IMR-90 (cell line): ENCODE measurements at regions not wholly inside any gene's neighbourhood (a gene's known extent, or its start where the extent isn't known, plus 50 kb on each side); places are given as distances from the start of the nearest gene placed in this dataset.

ENCODE experiments used
- ATAC-seq: fragments of 200-7000 bp; cut with Tn5 transposase; 2 replicates; pipeline ENCODE4 v1.9.1; 2020; ENCODE audit warnings: low read depth, mild to moderate bottlenecking, moderate library complexity
- BruUV-seq: library from RNA; stranded (reverse); fragments of 400-500 nt; replicated peaks from 2 replicates; lab custom pipeline; 2021; lab: Mats Ljungman, UMichigan
- CTCF ChIA-PET: fragments of 300-600 bp; formaldehyde crosslinking; extraction: SDS; loops from one replicate; lab custom pipeline; 2021; ENCODE audit warnings: antibody characterized with exemption; lab: Yijun Ruan, JAX
- POLR2A ChIA-PET: fragments of 300-600 bp; sonication (Branson Sonifier 250); formaldehyde crosslinking; loops from one replicate; lab custom pipeline; 2022; ENCODE audit warnings: antibody characterized with exemption; ENCODE audit not compliant: unreplicated experiment; lab: Charles Lee
- DNase-seq: peaks from one replicate; pipeline ENCODE4 v3.0.0; 2013
- H2AFZ ChIP-seq: replicated peaks from 2 replicates; pipeline ENCODE3; 2013; ENCODE audit warnings: low read length, mild to moderate bottlenecking; ENCODE audit not compliant: poor library complexity
- H2AK5ac ChIP-seq: 2 replicates; pipeline ENCODE4 v1.6.1; 2013; ENCODE audit warnings: low read depth, low read length, inconsistent platforms
- H2AK9ac ChIP-seq: replicated peaks from 2 replicates; pipeline ENCODE3; 2013; ENCODE audit warnings: mild to moderate bottlenecking, low read depth, low read length, moderate library complexity; ENCODE audit not compliant: poor library complexity
- H2BK120ac ChIP-seq: 2 replicates; pipeline ENCODE4 v1.6.1; 2013; ENCODE audit warnings: low read depth, low read length, inconsistent platforms
- H2BK15ac ChIP-seq: 3 replicates; pipeline ENCODE4 v1.6.1; 2013; ENCODE audit warnings: low read depth, low read length, inconsistent platforms
- H2BK20ac ChIP-seq: 2 replicates; pipeline ENCODE4 v1.6.1; 2013; ENCODE audit warnings: low read depth, mild to moderate bottlenecking, inconsistent platforms, low read length, moderate library complexity
- H2BK5ac ChIP-seq: 2 replicates; pipeline ENCODE4 v1.6.1; 2013; ENCODE audit warnings: mild to moderate bottlenecking, low read depth, low read length, inconsistent platforms; ENCODE audit not compliant: poor library complexity, severe bottlenecking
- H3K14ac ChIP-seq: replicated peaks from 2 replicates; pipeline ENCODE4 v1.6.1; 2013; ENCODE audit warnings: low read depth, low read length, inconsistent platforms
- H3K18ac ChIP-seq: 2 replicates; pipeline ENCODE4 v1.6.1; 2013; ENCODE audit warnings: low read depth, low read length, control low read depth
- H3K23ac ChIP-seq: 2 replicates; pipeline ENCODE4 v1.6.1; 2013; ENCODE audit warnings: low read depth, low read length, inconsistent platforms
- H3K27ac ChIP-seq: 2 replicates; pipeline ENCODE4 v1.5.1; 2013; ENCODE audit warnings: mild to moderate bottlenecking, control low read depth, low read length; ENCODE audit not compliant: insufficient read depth
- H3K27me3 ChIP-seq: 2 replicates; pipeline ENCODE4 v1.6.1; 2013; ENCODE audit warnings: low read length; ENCODE audit not compliant: control insufficient read depth, insufficient read depth
- H3K36me3 ChIP-seq: 2 replicates; pipeline ENCODE4 v1.6.1; 2013; ENCODE audit warnings: low read length, mixed read lengths; ENCODE audit not compliant: control insufficient read depth, insufficient read depth
- H3K4ac ChIP-seq: 2 replicates; pipeline ENCODE4 v1.6.1; 2013; ENCODE audit warnings: low read depth, low read length, inconsistent platforms
- H3K4me1 ChIP-seq: 2 replicates; pipeline ENCODE4 v1.6.1; 2013; ENCODE audit warnings: low read length, mixed read lengths; ENCODE audit not compliant: control insufficient read depth, insufficient read depth
- H3K4me2 ChIP-seq: 2 replicates; pipeline ENCODE4 v1.6.1; 2013; ENCODE audit warnings: low read depth, mild to moderate bottlenecking, control low read depth, low read length, moderate library complexity
- H3K4me3 ChIP-seq: 2 replicates; pipeline ENCODE4 v1.5.1; 2013; ENCODE audit warnings: low read depth, mild to moderate bottlenecking, control low read depth, low read length, moderate library complexity; ENCODE audit not compliant: insufficient read depth
- H3K56ac ChIP-seq: 2 replicates; pipeline ENCODE4 v1.6.1; 2013; ENCODE audit warnings: low read length, inconsistent platforms; ENCODE audit not compliant: insufficient read depth; ENCODE audit errors: extremely low read depth
- H3K79me1 ChIP-seq, 2 experiments: 2 replicates each; pipeline ENCODE4 v1.6.1; 2013; ENCODE audit warnings: low read length in 2 of 2, inconsistent platforms in 1 of 2, low read depth in 1 of 2
- H3K9ac ChIP-seq: 2 replicates; pipeline ENCODE4 v1.6.1; 2013; ENCODE audit warnings: low read depth, low read length, control low read depth
- H3K9me1 ChIP-seq: 2 replicates; pipeline ENCODE4 v1.6.1; 2013; ENCODE audit warnings: low read length, inconsistent platforms; ENCODE audit not compliant: insufficient read depth
- H3K9me3 ChIP-seq: 2 replicates; pipeline ENCODE4 v1.6.1; 2013; ENCODE audit warnings: low read length; ENCODE audit not compliant: control insufficient read depth, insufficient read depth
- H4K20me1 ChIP-seq: 2 replicates; pipeline ENCODE4 v1.6.1; 2013; ENCODE audit warnings: low read length, inconsistent platforms; ENCODE audit not compliant: insufficient read depth
- H4K5ac ChIP-seq: 2 replicates; pipeline ENCODE4 v1.6.1; 2013; ENCODE audit warnings: mild to moderate bottlenecking, low read depth, low read length, control low read depth
- H4K8ac ChIP-seq, 2 experiments: 2 replicates each; pipeline ENCODE4 v1.6.1; 2013; ENCODE audit warnings: low read depth in 2 of 2, low read length in 2 of 2, control low read depth in 1 of 2, inconsistent platforms in 1 of 2
- H4K91ac ChIP-seq: 2 replicates; pipeline ENCODE4 v1.6.1; 2013; ENCODE audit warnings: low read depth, low read length, inconsistent platforms; ENCODE audit not compliant: insufficient read depth
- BHLHE40 ChIP-seq: fragments of 150-350 bp; IDR thresholded peaks from 2 replicates; pipeline ENCODE4 v1.6.1; 2016; ENCODE audit warnings: mild to moderate bottlenecking, low read depth, low read length
- CEBPB ChIP-seq: IDR thresholded peaks from 2 replicates; pipeline ENCODE4 v1.6.1; 2012; ENCODE audit warnings: low read depth, low read length, improper control_type of control experiment
- CHD1 ChIP-seq: IDR thresholded peaks from 2 replicates; pipeline ENCODE4 v1.6.1; 2012; ENCODE audit warnings: low read depth, low read length, improper control_type of control experiment
- CTCF ChIP-seq: conservative IDR thresholded peaks from 2 replicates; pipeline ENCODE4 v1.5.1; 2012; ENCODE audit warnings: mild to moderate bottlenecking, low read depth, low read length, improper control_type of control experiment
- FOS ChIP-seq: fragments of 150-350 bp; IDR thresholded peaks from 2 replicates; pipeline ENCODE4 v1.6.1; 2016; ENCODE audit warnings: low read depth, low read length
- MAFK ChIP-seq: IDR thresholded peaks from 2 replicates; pipeline ENCODE4 v1.6.1; 2012; ENCODE audit warnings: low read depth, low read length, improper control_type of control experiment
- MAZ ChIP-seq: IDR thresholded peaks from 2 replicates; pipeline ENCODE4 v1.6.1; 2012; ENCODE audit warnings: low read depth, mild to moderate bottlenecking, low read length, improper control_type of control experiment, moderate library complexity, borderline replicate concordance
- MXI1 ChIP-seq: IDR thresholded peaks from 2 replicates; pipeline ENCODE4 v1.6.1; 2012; ENCODE audit warnings: low read depth, mild to moderate bottlenecking, low read length, moderate library complexity, borderline replicate concordance
- NFE2L2 ChIP-seq: fragments of 150-350 bp; IDR thresholded peaks from 2 replicates; pipeline ENCODE4 v1.6.1; 2016; ENCODE audit warnings: low read depth, mild to moderate bottlenecking, low read length
- POLR2A ChIP-seq: IDR thresholded peaks from 2 replicates; pipeline ENCODE4 v1.6.1; 2012; ENCODE audit warnings: mild to moderate bottlenecking, low read depth, low read length
- RAD21 ChIP-seq: IDR thresholded peaks from 2 replicates; pipeline ENCODE4 v1.6.1; 2012; ENCODE audit warnings: low read length, improper control_type of control experiment
- RCOR1 ChIP-seq: IDR thresholded peaks from 2 replicates; pipeline ENCODE4 v1.6.1; 2012; ENCODE audit warnings: mild to moderate bottlenecking, low read length, improper control_type of control experiment; ENCODE audit not compliant: insufficient replicate concordance
- RFX5 ChIP-seq: IDR thresholded peaks from 2 replicates; pipeline ENCODE4 v1.8.0; 2012; ENCODE audit warnings: low read depth, mild to moderate bottlenecking, low read length, moderate library complexity
- SMC3 ChIP-seq: fragments of 150-350 bp; IDR thresholded peaks from 2 replicates; pipeline ENCODE4 v1.6.1; 2016; ENCODE audit warnings: low read depth, mild to moderate bottlenecking, antibody characterized with exemption, low read length, moderate library complexity
- WGBS, 2 experiments: methylation state at CpG; one replicate each; pipeline versions ENCODE4 v1.1.5 to v1.1.7; 2013; ENCODE audit warnings: missing lambda C conversion rate in 2 of 2; ENCODE audit not compliant: insufficient read length in 1 of 2; ENCODE audit errors: extremely low coverage in 2 of 2; 5-methylcytosine and 5-hydroxymethylcytosine counted together
- dilution Hi-C: fragments of 300-500 bp; cut with HindIII; formaldehyde crosslinking; loops from one replicate; pipeline ENCODE4 v1.14.3; 2018; ENCODE audit warnings: low sequenced_read_pairs; ENCODE audit not compliant: unreplicated experiment
- in situ Hi-C: fragments of 300-500 bp; cut with MboI; formaldehyde crosslinking; loops from 3 replicates; pipeline ENCODE4 v1.14.3; 2019; ENCODE audit warnings: low sequenced_read_pairs, inconsistent platforms, mixed read lengths
- intact Hi-C: fragments of 100-400 bp; cut with micrococcal nuclease; formaldehyde crosslinking; loops from 2 replicates; pipeline ENCODE4 v1.10.0; 2022
- TF ChIP-seq, protein P1 (sequence below): fragments of 150-350 bp; IDR thresholded peaks from 2 replicates; pipeline ENCODE4 v1.6.1; 2017; ENCODE audit warnings: mild to moderate bottlenecking, antibody characterized with exemption, low read length, low read depth
- TF ChIP-seq, protein P2 (sequence below): fragments of 150-350 bp; IDR thresholded peaks from 2 replicates; pipeline ENCODE4 v1.6.1; 2016; ENCODE audit warnings: low read depth, mild to moderate bottlenecking, low read length, moderate library complexity, borderline replicate concordance

- H3K9me3 ChIP-seq = no peaks in the 10 kb centered on the region; the same call in 1 of the 2 replicates
- DNase-seq (no peak), ATAC-seq (no peak)
- no CpG with 5 or more reads among the region's 1 CpG for WGBS, 2 experiments
- H3K4me2 ChIP-seq = no peak overlapping the region
- dilution Hi-C loops (no loop called here), intact Hi-C loops (no loop called here), in situ Hi-C loops (no loop called here)
- no peak overlapping the region for H3K27ac ChIP-seq
- ChIA-PET CTCF (no interaction called here), POLR2A (no interaction called here)
- H3K79me1 ChIP-seq = no peaks in the 10 kb centered on the region
- H3K4me1 ChIP-seq = no peaks in the 10 kb centered on the region
- no peaks in the 10 kb centered on the region for H3K9me1 ChIP-seq
- no peak for TF ChIP-seq CTCF
- TF ChIP-seq MXI1 = no peak
- TF ChIP-seq NFE2L2 = no peak
- TF ChIP-seq SMC3 = no peak
- no peak for TF ChIP-seq RFX5
- no peak for TF ChIP-seq RCOR1
- TF ChIP-seq FOS = no peak
- TF ChIP-seq BHLHE40 = no peak
- no peak for TF ChIP-seq MAFK
- no peak for TF ChIP-seq CHD1
- TF ChIP-seq, protein P1, sequence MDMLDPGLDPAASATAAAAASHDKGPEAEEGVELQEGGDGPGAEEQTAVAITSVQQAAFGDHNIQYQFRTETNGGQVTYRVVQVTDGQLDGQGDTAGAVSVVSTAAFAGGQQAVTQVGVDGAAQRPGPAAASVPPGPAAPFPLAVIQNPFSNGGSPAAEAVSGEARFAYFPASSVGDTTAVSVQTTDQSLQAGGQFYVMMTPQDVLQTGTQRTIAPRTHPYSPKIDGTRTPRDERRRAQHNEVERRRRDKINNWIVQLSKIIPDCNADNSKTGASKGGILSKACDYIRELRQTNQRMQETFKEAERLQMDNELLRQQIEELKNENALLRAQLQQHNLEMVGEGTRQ = no peak
- TF ChIP-seq RAD21 = no peak
- TF ChIP-seq MAZ = no peak
- no peak for TF ChIP-seq POLR2A
- TF ChIP-seq, protein P2, sequence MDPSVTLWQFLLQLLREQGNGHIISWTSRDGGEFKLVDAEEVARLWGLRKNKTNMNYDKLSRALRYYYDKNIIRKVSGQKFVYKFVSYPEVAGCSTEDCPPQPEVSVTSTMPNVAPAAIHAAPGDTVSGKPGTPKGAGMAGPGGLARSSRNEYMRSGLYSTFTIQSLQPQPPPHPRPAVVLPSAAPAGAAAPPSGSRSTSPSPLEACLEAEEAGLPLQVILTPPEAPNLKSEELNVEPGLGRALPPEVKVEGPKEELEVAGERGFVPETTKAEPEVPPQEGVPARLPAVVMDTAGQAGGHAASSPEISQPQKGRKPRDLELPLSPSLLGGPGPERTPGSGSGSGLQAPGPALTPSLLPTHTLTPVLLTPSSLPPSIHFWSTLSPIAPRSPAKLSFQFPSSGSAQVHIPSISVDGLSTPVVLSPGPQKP = no peak
- no peak for TF ChIP-seq CEBPB
- H2AK5ac ChIP-seq = no peak overlapping the region
- BruUV-seq = no TSS peak
- H2AFZ ChIP-seq = no peak overlapping the region
- H3K56ac ChIP-seq = no peak overlapping the region
- H4K5ac ChIP-seq = no peak overlapping the region
- H2AK9ac ChIP-seq = no peak overlapping the region
- H4K8ac ChIP-seq = no peak overlapping the region
- no peak overlapping the region for H2BK20ac ChIP-seq
- no peak overlapping the region for H2BK120ac ChIP-seq
- H2BK5ac ChIP-seq = no peak overlapping the region
- no peak overlapping the region for H4K91ac ChIP-seq
- no peak overlapping the region for H2BK15ac ChIP-seq
- H3K18ac ChIP-seq = no peak overlapping the region
- no peaks in the 10 kb centered on the region for H4K20me1 ChIP-seq
- no peak overlapping the region for H3K4ac ChIP-seq
- no peaks in the 10 kb centered on the region for H3K36me3 ChIP-seq
- H3K23ac ChIP-seq = no peak overlapping the region
- H3K4me3 ChIP-seq = no peak overlapping the region
- no peaks in the 10 kb centered on the region for H3K27me3 ChIP-seq
- H3K9ac ChIP-seq = no peak overlapping the region
- H3K14ac ChIP-seq = no peak overlapping the region
These were observed 252.9 kb upstream of the CXXC4 start for GRCh38 chr4:104747635-104748034.
